HG03469 (cell line): ENCODE measurements at regions not wholly inside any gene's neighbourhood (a gene's known extent, or its start where the extent isn't known, plus 50 kb on each side); places are given as distances from the start of the nearest gene placed in this dataset.

Source experiments
- ATAC-seq: cut with Tn5 transposase; IDR thresholded peaks from one replicate; pipeline ENCODE4 v1.9.1; 2021; ENCODE audit warnings: mild to moderate bottlenecking, moderate library complexity, moderate number of reproducible peaks; ENCODE audit not compliant: unreplicated experiment

- ATAC-seq, result no peak
Observed at GRCh38 chr9:89744255-89744648, 139.4 kb downstream of the GADD45G start.

- ATAC-seq, result no peak
Observed at GRCh38 chr9:89744730-89745129, 139.9 kb downstream of the GADD45G start.

- no peak for ATAC-seq
Observed at GRCh38 chr9:89745601-89746376, 141.0 kb downstream of the GADD45G start.

- no peak for ATAC-seq
Observed at GRCh38 chr9:89746385-89747116, 141.7 kb downstream of the GADD45G start.

- ATAC-seq, result no peak
Observed at GRCh38 chr9:89747596-89747995, 142.8 kb downstream of the GADD45G start.

GRCh38 chr9:89748021-89748670, 143.3 kb downstream of the GADD45G start:
- no peak for ATAC-seq

GRCh38 chr9:89748831-89749499, 144.2 kb downstream of the GADD45G start:
- no peak for ATAC-seq

GRCh38 chr9:89749500-89750116, 144.8 kb downstream of the GADD45G start:
- ATAC-seq, result no peak

- no peak for ATAC-seq
Observed at GRCh38 chr9:89750117-89750791, 145.4 kb downstream of the GADD45G start.

GRCh38 chr9:89751079-89751825, 146.4 kb downstream of the GADD45G start:
- ATAC-seq, result no peak

GRCh38 chr9:89752154-89752553, 147.3 kb downstream of the GADD45G start:
- ATAC-seq, result no peak

GRCh38 chr9:89753472-89754055, 148.8 kb downstream of the GADD45G start:
- no peak for ATAC-seq

GRCh38 chr9:89754193-89754592, 149.4 kb downstream of the GADD45G start:
- no peak for ATAC-seq

- no peak for ATAC-seq
Observed at GRCh38 chr9:89755821-89756220, 151.0 kb downstream of the GADD45G start.

- no peak for ATAC-seq
Observed at GRCh38 chr9:89756891-89757537, 152.2 kb downstream of the GADD45G start.

- no peak for ATAC-seq
Observed at GRCh38 chr9:89757776-89758528, 153.1 kb downstream of the GADD45G start.

GRCh38 chr9:89759572-89759971, 154.8 kb downstream of the GADD45G start:
- no peak for ATAC-seq

- ATAC-seq, result no peak
Observed at GRCh38 chr9:89760123-89760522, 155.3 kb downstream of the GADD45G start.
